Fibroblast of skin of left biceps (primary cell): ENCODE measurements at regions not wholly inside any gene's neighbourhood (a gene's known extent, or its start where the extent isn't known, plus 50 kb on each side); places are given as distances from the start of the nearest gene placed in this dataset.
"Not testable (repeated sequence)": the region's sequence is repeated elsewhere in the genome, so short reads cannot be mapped to it uniquely, and the experiment has no call there.

Experiments used
- DNase-seq, 2 experiments: peaks; one replicate each; pipeline ENCODE4 v3.0.0-alpha.2; 2013; ENCODE audit warnings: low read depth in 2 of 2

GRCh38 chr9:33739398-33739797, 56.0 kb upstream of the PRSS3 start:
- DNase-seq: no peak

DNA sequence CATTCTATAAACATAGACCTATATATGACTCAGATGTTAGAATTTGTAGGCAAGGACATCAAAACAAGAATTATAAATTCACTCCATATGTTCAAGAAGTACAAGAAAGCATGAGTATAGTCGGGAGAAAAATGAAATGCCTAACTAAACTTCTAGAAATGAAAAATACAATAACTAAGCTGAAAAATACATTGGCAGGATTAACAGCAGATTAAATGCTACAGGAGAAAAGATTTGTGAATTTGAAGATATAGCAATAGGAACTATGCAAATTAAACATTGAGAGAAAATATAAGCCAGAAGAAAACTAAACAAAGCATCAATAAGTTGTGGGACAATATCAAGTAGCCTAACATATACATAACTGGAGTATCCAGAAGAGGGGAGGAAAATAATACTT, 55.3 kb upstream of the PRSS3 start:
- DNase-seq: no peak

DNA sequence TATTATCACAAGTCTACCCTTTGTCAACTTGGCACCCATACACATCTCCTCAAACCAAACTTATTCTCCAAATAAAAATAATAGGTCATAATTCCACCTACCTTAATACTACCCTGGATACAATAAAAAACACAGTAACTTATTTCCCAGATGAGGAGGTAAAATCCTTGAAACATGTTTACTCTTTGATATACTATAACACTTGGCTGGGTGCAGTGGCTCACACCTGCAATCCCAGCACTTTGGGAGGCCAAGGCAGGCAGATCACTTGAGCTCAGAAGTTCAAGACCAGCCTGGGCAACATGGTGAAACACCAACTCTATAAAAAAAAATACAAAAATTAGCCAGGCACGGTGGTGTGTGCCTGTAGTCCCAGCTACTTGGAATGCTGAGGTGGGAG, 54.4 kb upstream of the PRSS3 start:
- not testable (repeated sequence) for DNase-seq

DNA sequence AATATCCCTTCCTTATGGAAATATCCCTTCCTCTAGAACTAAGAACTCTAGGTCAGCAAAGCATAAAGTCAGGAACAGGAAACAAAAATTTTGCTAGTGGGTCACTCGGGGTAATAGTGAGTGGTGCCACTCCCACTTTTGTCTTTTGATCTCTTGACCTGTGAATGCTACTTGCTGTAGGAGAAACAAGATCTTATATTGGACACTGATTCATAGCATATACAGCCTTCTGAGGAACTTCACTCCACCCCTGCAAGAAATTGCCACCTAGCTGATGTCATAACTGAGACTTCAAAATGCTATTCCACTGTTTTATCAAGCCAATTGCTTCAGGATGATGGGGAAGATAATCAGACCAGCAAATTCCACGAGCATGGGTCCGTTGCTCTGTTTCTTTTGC, 53.3 kb upstream of the PRSS3 start:
- no peak for DNase-seq

DNA sequence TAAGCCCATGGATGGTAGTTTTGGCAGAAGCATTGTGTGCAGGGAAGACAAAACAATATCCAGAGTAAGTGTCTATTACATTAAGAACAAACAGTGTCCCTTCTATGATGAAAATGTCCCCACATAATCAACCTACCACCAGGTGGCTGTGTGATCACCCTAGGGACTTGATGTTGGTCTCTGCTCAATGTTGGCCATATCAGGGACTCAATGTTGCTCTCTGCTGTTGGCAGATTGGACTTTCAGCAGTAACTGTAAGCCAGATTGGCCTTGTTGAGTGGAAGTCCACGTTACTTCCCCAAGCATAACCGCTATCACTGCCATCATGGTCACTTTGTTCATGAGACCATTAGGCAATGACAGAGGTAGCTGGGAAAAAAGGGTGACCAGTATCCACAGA, 52.8 kb upstream of the PRSS3 start:
- no peak for DNase-seq
